ENCODE measurements at regions not wholly inside any gene's neighbourhood (a gene's known extent, or its start where the extent isn't known, plus 50 kb on each side); places are given as distances from the start of the nearest gene placed in this dataset.

GRCh38 chr14:81855007-81855406 lies 321.4 kb upstream of the SEL1L start:
- in situ Hi-C loops (cut with MboI; ENCODE audit: low pct_unique_long_range_greater_than_20kb, low sequenced_read_pairs, unreplicated experiment) = no loop called here
- DNase-seq (ENCODE audit: low spot score) = no peak
- no peak for TF ChIP-seq CTCF (IDR thresholded peaks at IDR 0.05; ENCODE audit: extremely low read depth, insufficient read depth, missing control alignments)

GRCh38 chr14:81859046-81859445 lies 325.4 kb upstream of the SEL1L start:
- in situ Hi-C loops (cut with MboI; ENCODE audit: low pct_unique_long_range_greater_than_20kb, low sequenced_read_pairs, unreplicated experiment) = no loop called here
- TF ChIP-seq CTCF (IDR thresholded peaks at IDR 0.05; ENCODE audit: extremely low read depth, insufficient read depth, missing control alignments) = no peak
- DNase-seq (ENCODE audit: low spot score) = no peak

- DNase-seq (ENCODE audit: low spot score) = no peak
- no peak for TF ChIP-seq CTCF (IDR thresholded peaks at IDR 0.05; ENCODE audit: extremely low read depth, insufficient read depth, missing control alignments)
Observed at GRCh38 chr14:81868172-81868571, 334.5 kb upstream of the SEL1L start.

GRCh38 chr14:81871706-81872105 lies 338.1 kb upstream of the SEL1L start:
- TF ChIP-seq CTCF (IDR thresholded peaks at IDR 0.05; ENCODE audit: extremely low read depth, insufficient read depth, missing control alignments) = no peak
- in situ Hi-C loops (cut with MboI; ENCODE audit: low pct_unique_long_range_greater_than_20kb, low sequenced_read_pairs, unreplicated experiment) = no loop called here
- DNase-seq (ENCODE audit: low spot score) = no peak

More at GRCh38 chr14:81868172-81868571, 334.5 kb upstream of the SEL1L start:
- in situ Hi-C loops (cut with MboI; ENCODE audit: low pct_unique_long_range_greater_than_20kb, low sequenced_read_pairs, unreplicated experiment) = no loop called here

GRCh38 chr14:81884382-81884781 lies 350.7 kb upstream of the SEL1L start:
- DNase-seq (ENCODE audit: low spot score) = no peak
- no peak for TF ChIP-seq CTCF (IDR thresholded peaks at IDR 0.05; ENCODE audit: extremely low read depth, insufficient read depth, missing control alignments)
- in situ Hi-C loops (cut with MboI; ENCODE audit: low pct_unique_long_range_greater_than_20kb, low sequenced_read_pairs, unreplicated experiment) = no loop called here

GRCh38 chr14:81886588-81886987 lies 352.9 kb upstream of the SEL1L start:
- DNase-seq (ENCODE audit: low spot score) = no peak
- in situ Hi-C loops (cut with MboI; ENCODE audit: low pct_unique_long_range_greater_than_20kb, low sequenced_read_pairs, unreplicated experiment) = no loop called here
- no peak for TF ChIP-seq CTCF (IDR thresholded peaks at IDR 0.05; ENCODE audit: extremely low read depth, insufficient read depth, missing control alignments)

- no peak for TF ChIP-seq CTCF (IDR thresholded peaks at IDR 0.05; ENCODE audit: extremely low read depth, insufficient read depth, missing control alignments)
- in situ Hi-C loops (cut with MboI; ENCODE audit: low pct_unique_long_range_greater_than_20kb, low sequenced_read_pairs, unreplicated experiment) = no loop called here
- DNase-seq (ENCODE audit: low spot score) = no peak
Observed at GRCh38 chr14:81889529-81889928, 355.9 kb upstream of the SEL1L start.
